HCT116 (cell line): ENCODE measurements at regions not wholly inside any gene's neighbourhood (a gene's known extent, or its start where the extent isn't known, plus 50 kb on each side); places are given as distances from the start of the nearest gene placed in this dataset.

ENCODE experiments used
- ATAC-seq: fragments of 200-7000 bp; cut with Tn5 transposase; 2 replicates; pipeline ENCODE4 v1.9.1; 2020; ENCODE audit warnings: mild to moderate bottlenecking, moderate library complexity
- BruUV-seq: library from RNA; stranded (reverse); fragments of 400-500 nt; replicated peaks from 2 replicates; lab custom pipeline; 2021; lab: Mats Ljungman, UMichigan
- CTCF ChIA-PET: fragments of 300-600 bp; sonication (Branson Sonifier 250); formaldehyde crosslinking; loops from one replicate; lab custom pipeline; 2021; ENCODE audit warnings: antibody characterized with exemption; lab: Charles Lee
- POLR2A ChIA-PET: fragments of 300-600, 350-600 bp; sonication (Branson Sonifier 250); formaldehyde crosslinking; loops from one replicate; lab custom pipeline; 2021; ENCODE audit warnings: antibody characterized with exemption; lab: Charles Lee
- RAD21 ChIA-PET, 2 experiments: fragments of 300-600 bp; sonication (Branson Sonifier 250); formaldehyde crosslinking; loops; one replicate each; lab custom pipeline; 2023; ENCODE audit warnings: low total read pairs in 2 of 2; ENCODE audit not compliant: uncharacterized antibody in 2 of 2, unreplicated experiment in 2 of 2, low non-redundant PET in 1 of 2; lab: Charles Lee
- DNase-seq: peaks from one replicate; pipeline ENCODE4 v3.0.0-alpha.2; 2010; ENCODE audit warnings: low read depth, low spot score
- H2AFZ ChIP-seq: fragments of 200-600 bp; shearing (Covaris generic), sonication (generic); 2 replicates; pipeline ENCODE4 v1.6.1; 2017; ENCODE audit warnings: low read depth, mixed run types, mixed read lengths, antibody characterized with exemption, low read length; ENCODE audit not compliant: poor library complexity, severe bottlenecking
- H3K27ac ChIP-seq: 2 replicates; pipeline ENCODE4 v1.5.1; 2012; ENCODE audit warnings: low read depth, low read length
- H3K27me3 ChIP-seq: fragments of 200-600 bp; sonication (generic); 2 replicates; pipeline ENCODE4 v1.6.1; 2016; ENCODE audit warnings: mixed run types, low read length, mixed read lengths; ENCODE audit not compliant: insufficient read depth
- H3K36me3 ChIP-seq, 2 experiments: fragments of 200-500 bp in 1 of 2; fragments of 200-600 bp in 1 of 2; sonication (Bioruptor generic) in 1 of 2; sonication (generic) in 1 of 2; 2 replicates each; pipeline versions ENCODE4 v1.5.1 to v1.6.1; 2014 to 2016; ENCODE audit warnings: low read length in 2 of 2, inconsistent platforms in 1 of 2, mixed read lengths in 1 of 2, mixed run types in 1 of 2; ENCODE audit not compliant: insufficient read depth in 2 of 2, control insufficient read depth in 1 of 2
- H3K4me1 ChIP-seq, 2 experiments: fragments of 200-600 bp in 1 of 2; sonication (generic) in 1 of 2; 2 replicates each; pipeline versions ENCODE4 v1.5.1 to v1.6.1; 2012 to 2017; ENCODE audit warnings: low read length in 2 of 2, inconsistent platforms in 1 of 2, mild to moderate bottlenecking in 1 of 2, mixed read lengths in 1 of 2, mixed run types in 1 of 2, moderate library complexity in 1 of 2; ENCODE audit not compliant: insufficient read depth in 2 of 2, control insufficient read depth in 1 of 2
- H3K4me2 ChIP-seq: fragments of 200-600 bp; sonication (generic); 2 replicates; pipeline ENCODE4 v1.6.1; 2017; ENCODE audit warnings: mixed run types, low read length, mixed read lengths
- H3K4me3 ChIP-seq, 2 experiments: fragments of 200-600 bp in 1 of 2; sonication (generic) in 1 of 2; replicated peaks in 1 of 2; 2 replicates each; pipeline ENCODE4 v1.5.1; 2011 to 2016; ENCODE audit warnings: low read length in 2 of 2, control low read depth in 1 of 2, low read depth in 1 of 2, mild to moderate bottlenecking in 1 of 2, mixed read lengths in 1 of 2, mixed run types in 1 of 2
- H3K79me2 ChIP-seq: fragments of 200-600 bp; sonication (generic); 2 replicates; pipeline ENCODE4 v1.6.1; 2017; ENCODE audit warnings: mild to moderate bottlenecking, mixed run types, low read length, moderate library complexity, mixed read lengths; ENCODE audit not compliant: insufficient read depth
- H3K9ac ChIP-seq: fragments of 200-600 bp; sonication (generic); 2 replicates; pipeline ENCODE4 v1.6.1; 2016; ENCODE audit warnings: low read length, mixed read lengths
- H3K9me2 ChIP-seq: fragments of 200-600 bp; sonication (generic), shearing (Covaris generic); 2 replicates; pipeline ENCODE4 v1.6.1; 2017; ENCODE audit warnings: mixed run types, mild to moderate bottlenecking, moderate library complexity; ENCODE audit not compliant: insufficient read depth
- H3K9me3 ChIP-seq, 2 experiments: fragments of 200-500 bp in 1 of 2; fragments of 200-600 bp in 1 of 2; sonication (Bioruptor generic) in 1 of 2; sonication (generic) in 1 of 2; 2 replicates each; pipeline ENCODE4 v1.6.1; 2014 to 2017; ENCODE audit warnings: low read length in 2 of 2, mixed read lengths in 2 of 2, inconsistent platforms in 1 of 2, low read depth in 1 of 2, mild to moderate bottlenecking in 1 of 2, mixed run types in 1 of 2, moderate library complexity in 1 of 2; ENCODE audit not compliant: control insufficient read depth in 1 of 2, insufficient read depth in 1 of 2
- H4K20me1 ChIP-seq: fragments of 200-600 bp; sonication (generic), shearing (Covaris generic); 2 replicates; pipeline ENCODE4 v1.6.1; 2017; ENCODE audit warnings: mixed run types, mild to moderate bottlenecking, moderate library complexity; ENCODE audit not compliant: insufficient read depth
- CEBPB ChIP-seq: IDR thresholded peaks from 2 replicates; pipeline ENCODE4 v1.6.1; 2012; ENCODE audit warnings: low read depth
- EGR1 ChIP-seq: IDR thresholded peaks from 2 replicates; pipeline ENCODE4 v1.6.1; 2012; ENCODE audit warnings: low read depth
- ELF1 ChIP-seq: IDR thresholded peaks from 2 replicates; pipeline ENCODE4 v1.6.1; 2012; ENCODE audit warnings: low read depth, borderline replicate concordance
- EZH2 ChIP-seq: fragments of 200-600 bp; sonication (generic); IDR thresholded peaks from 2 replicates; pipeline ENCODE4 v1.6.1; 2017; ENCODE audit warnings: antibody characterized with exemption, mixed run types
- FOSL1 ChIP-seq: IDR thresholded peaks from 2 replicates; pipeline ENCODE4 v1.6.1; 2012; ENCODE audit warnings: low read depth
- MAX ChIP-seq: IDR thresholded peaks from 2 replicates; pipeline ENCODE4 v1.6.1; 2012
- POLR2A ChIP-seq: IDR thresholded peaks from 2 replicates; pipeline ENCODE4 v1.7.0; 2011; ENCODE audit warnings: borderline replicate concordance; ENCODE audit not compliant: insufficient read depth, insufficient read length; ENCODE audit errors: extremely low read depth
- POLR2AphosphoS5 ChIP-seq: IDR thresholded peaks from 2 replicates; pipeline ENCODE4 v1.6.1; 2011; ENCODE audit warnings: mild to moderate bottlenecking, low read depth, low read length, moderate library complexity
- RAD21 ChIP-seq: IDR thresholded peaks from 2 replicates; pipeline ENCODE4 v1.6.1; 2012; ENCODE audit warnings: low read depth, mild to moderate bottlenecking
- REST ChIP-seq: IDR thresholded peaks from 2 replicates; pipeline ENCODE4 v1.6.1; 2012; ENCODE audit warnings: low read depth
- SIN3A ChIP-seq: IDR thresholded peaks from 2 replicates; pipeline ENCODE4 v1.6.1; 2012; ENCODE audit warnings: low read depth
- SRF ChIP-seq: IDR thresholded peaks from 2 replicates; pipeline ENCODE4 v1.6.1; 2012; ENCODE audit warnings: low read depth
- TCF7L2 ChIP-seq: IDR thresholded peaks from 2 replicates; pipeline ENCODE4 v1.7.0; 2011; ENCODE audit warnings: borderline replicate concordance, inconsistent platforms; ENCODE audit not compliant: insufficient read depth, insufficient read length; ENCODE audit errors: extremely low read depth
- YY1 ChIP-seq: IDR thresholded peaks from 2 replicates; pipeline ENCODE4 v1.6.1; 2011; ENCODE audit warnings: low read length, low read depth, moderate library complexity, mild to moderate bottlenecking; ENCODE audit not compliant: insufficient replicate concordance; ENCODE audit errors: extremely low read depth
- ZBTB33 ChIP-seq: IDR thresholded peaks from 2 replicates; pipeline ENCODE4 v1.6.1; 2011; ENCODE audit warnings: mild to moderate bottlenecking, low read length, moderate library complexity; ENCODE audit not compliant: insufficient replicate concordance; ENCODE audit errors: extremely low read depth
- intact Hi-C: fragments of 100-400 bp; cut with micrococcal nuclease; formaldehyde crosslinking; loops from 2 replicates; pipeline ENCODE4 v1.10.0; 2022
- TF ChIP-seq, protein P1 (sequence below), 3 experiments: fragments of 200-600 bp in 1 of 3; sonication (generic) in 1 of 3; IDR thresholded peaks in 2 of 3; conservative IDR thresholded peaks in 1 of 3; 2 replicates each; pipeline ENCODE4 v1.5.1; 2012 to 2017; ENCODE audit warnings: low read depth in 2 of 3, low read length in 2 of 3, antibody characterized with exemption in 1 of 3, borderline replicate concordance in 1 of 3, control low read depth in 1 of 3, mild to moderate bottlenecking in 1 of 3, mixed read lengths in 1 of 3, mixed run types in 1 of 3, moderate library complexity in 1 of 3; ENCODE audit not compliant: insufficient read depth in 1 of 3
- TF ChIP-seq, protein P2 (sequence below): IDR thresholded peaks from 2 replicates; pipeline ENCODE4 v1.6.1; 2012

- TF ChIP-seq FOSL1 (no peak), POLR2AphosphoS5 (no peak), REST (no peak), CEBPB (no peak), MAX (no peak)
Measured at GRCh38 chr2:58508006-58508405, 266.9 kb upstream of the FANCL start (continued).

- no peak for DNase-seq
- no peaks in the 10 kb centered on the region for H4K20me1 ChIP-seq
- TF ChIP-seq EGR1: no peak
- no peak for TF ChIP-seq YY1
- no peak for TF ChIP-seq RAD21
- no peak for TF ChIP-seq TCF7L2
- no peak for TF ChIP-seq SRF
- TF ChIP-seq EZH2: no peak
- TF ChIP-seq, protein P1, sequence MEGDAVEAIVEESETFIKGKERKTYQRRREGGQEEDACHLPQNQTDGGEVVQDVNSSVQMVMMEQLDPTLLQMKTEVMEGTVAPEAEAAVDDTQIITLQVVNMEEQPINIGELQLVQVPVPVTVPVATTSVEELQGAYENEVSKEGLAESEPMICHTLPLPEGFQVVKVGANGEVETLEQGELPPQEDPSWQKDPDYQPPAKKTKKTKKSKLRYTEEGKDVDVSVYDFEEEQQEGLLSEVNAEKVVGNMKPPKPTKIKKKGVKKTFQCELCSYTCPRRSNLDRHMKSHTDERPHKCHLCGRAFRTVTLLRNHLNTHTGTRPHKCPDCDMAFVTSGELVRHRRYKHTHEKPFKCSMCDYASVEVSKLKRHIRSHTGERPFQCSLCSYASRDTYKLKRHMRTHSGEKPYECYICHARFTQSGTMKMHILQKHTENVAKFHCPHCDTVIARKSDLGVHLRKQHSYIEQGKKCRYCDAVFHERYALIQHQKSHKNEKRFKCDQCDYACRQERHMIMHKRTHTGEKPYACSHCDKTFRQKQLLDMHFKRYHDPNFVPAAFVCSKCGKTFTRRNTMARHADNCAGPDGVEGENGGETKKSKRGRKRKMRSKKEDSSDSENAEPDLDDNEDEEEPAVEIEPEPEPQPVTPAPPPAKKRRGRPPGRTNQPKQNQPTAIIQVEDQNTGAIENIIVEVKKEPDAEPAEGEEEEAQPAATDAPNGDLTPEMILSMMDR (IDR thresholded peaks at IDR 0.05 in 2 of 3, conservative IDR thresholded peaks at IDR 0.05 in 1 of 3; ENCODE audit: borderline replicate concordance in 1 of 3, insufficient read depth in 1 of 3, low read depth in 2 of 3, low read length in 2 of 3): no peak
- TF ChIP-seq, protein P2, sequence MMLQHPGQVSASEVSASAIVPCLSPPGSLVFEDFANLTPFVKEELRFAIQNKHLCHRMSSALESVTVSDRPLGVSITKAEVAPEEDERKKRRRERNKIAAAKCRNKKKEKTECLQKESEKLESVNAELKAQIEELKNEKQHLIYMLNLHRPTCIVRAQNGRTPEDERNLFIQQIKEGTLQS: no peak
- no peak for TF ChIP-seq POLR2A
- TF ChIP-seq POLR2AphosphoS5: no peak
- no peak for TF ChIP-seq ZBTB33
- no peak for TF ChIP-seq MAX
- no peak for TF ChIP-seq ELF1
- no peak for TF ChIP-seq FOSL1
- no peak for TF ChIP-seq CEBPB
- no peak for TF ChIP-seq SIN3A
- TF ChIP-seq, all 23 proteins: peak for 0
- H3K27ac ChIP-seq: no peak overlapping the region
- H3K27me3 ChIP-seq: no peaks in the 10 kb centered on the region
- no peaks in the 10 kb centered on the region for H3K9me3 ChIP-seq
- ATAC-seq: no peak
- ChIA-PET POLR2A (no interaction called here), CTCF (no interaction called here), RAD21 (no interaction called here)
- H3K79me2 ChIP-seq: no peaks in the 10 kb centered on the region
- H2AFZ ChIP-seq: no peak overlapping the region
- H3K36me3 ChIP-seq: no peaks in the 10 kb centered on the region
- intact Hi-C loops: no loop called here
- BruUV-seq: no TSS peak
- H3K9me2 ChIP-seq: no peaks in the 10 kb centered on the region
- no peak overlapping the region for H3K9ac ChIP-seq
- H3K4me2 ChIP-seq: no peak overlapping the region
- H3K4me1 ChIP-seq: no peaks in the 10 kb centered on the region
- no peak overlapping the region for H3K4me3 ChIP-seq
Measured at GRCh38 chr2:58503918-58504317, 262.8 kb upstream of the FANCL start.
